VCaP (cell line): ENCODE measurements at regions not wholly inside any gene's neighbourhood (a gene's known extent, or its start where the extent isn't known, plus 50 kb on each side); places are given as distances from the start of the nearest gene placed in this dataset.

Experiments
- H3K27ac ChIP-seq: fragments of 450-650 bp; 2 replicates; pipeline ENCODE4 v1.5.1; 2017
- CTCF ChIP-seq: fragments of 450-650 bp; conservative IDR thresholded peaks from 2 replicates; pipeline ENCODE4 v1.5.1; 2017; ENCODE audit warnings: mild to moderate bottlenecking, moderate library complexity

DNA sequence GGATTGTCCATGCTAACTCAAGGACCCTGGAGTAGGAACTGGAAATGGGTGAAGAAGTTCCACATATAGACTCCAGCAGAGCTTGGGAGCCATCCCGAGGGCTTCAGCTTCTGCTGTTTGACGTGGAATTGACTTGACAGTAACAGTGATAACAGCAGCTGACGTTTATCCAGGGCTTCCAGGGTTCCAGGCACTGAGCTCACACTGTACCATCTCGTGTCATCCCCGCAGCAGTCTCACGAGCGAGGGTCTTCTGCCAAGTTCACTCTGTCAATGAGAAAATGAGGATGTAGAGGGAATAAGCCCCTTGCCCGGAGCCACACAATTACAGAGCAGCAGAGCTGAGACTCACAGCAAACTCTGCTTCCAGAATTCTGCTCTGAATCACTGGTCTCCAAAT lies 447.7 kb downstream of the SIPA1L2 start:
- H3K27ac ChIP-seq: no peak overlapping the region
- no peak for TF ChIP-seq CTCF

DNA sequence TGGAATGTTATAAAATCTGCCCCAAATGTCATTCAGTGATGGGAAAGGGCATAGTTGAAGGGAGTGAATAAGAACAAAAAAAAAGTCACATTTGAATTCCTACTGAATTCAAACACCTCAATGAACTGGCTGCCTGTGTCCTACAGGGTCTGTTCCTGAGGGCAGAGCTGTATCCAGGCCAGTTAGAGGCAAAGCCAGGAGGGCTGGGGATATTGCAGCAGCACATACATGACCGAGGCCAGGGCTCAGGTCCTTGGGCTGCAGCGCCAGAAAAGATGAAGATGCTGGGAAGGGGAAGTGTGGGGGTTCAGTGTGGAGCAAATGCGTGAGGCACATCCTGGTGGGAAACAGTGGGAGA lies 449.2 kb downstream of the SIPA1L2 start:
- no peak overlapping the region for H3K27ac ChIP-seq
- TF ChIP-seq CTCF: no peak

DNA sequence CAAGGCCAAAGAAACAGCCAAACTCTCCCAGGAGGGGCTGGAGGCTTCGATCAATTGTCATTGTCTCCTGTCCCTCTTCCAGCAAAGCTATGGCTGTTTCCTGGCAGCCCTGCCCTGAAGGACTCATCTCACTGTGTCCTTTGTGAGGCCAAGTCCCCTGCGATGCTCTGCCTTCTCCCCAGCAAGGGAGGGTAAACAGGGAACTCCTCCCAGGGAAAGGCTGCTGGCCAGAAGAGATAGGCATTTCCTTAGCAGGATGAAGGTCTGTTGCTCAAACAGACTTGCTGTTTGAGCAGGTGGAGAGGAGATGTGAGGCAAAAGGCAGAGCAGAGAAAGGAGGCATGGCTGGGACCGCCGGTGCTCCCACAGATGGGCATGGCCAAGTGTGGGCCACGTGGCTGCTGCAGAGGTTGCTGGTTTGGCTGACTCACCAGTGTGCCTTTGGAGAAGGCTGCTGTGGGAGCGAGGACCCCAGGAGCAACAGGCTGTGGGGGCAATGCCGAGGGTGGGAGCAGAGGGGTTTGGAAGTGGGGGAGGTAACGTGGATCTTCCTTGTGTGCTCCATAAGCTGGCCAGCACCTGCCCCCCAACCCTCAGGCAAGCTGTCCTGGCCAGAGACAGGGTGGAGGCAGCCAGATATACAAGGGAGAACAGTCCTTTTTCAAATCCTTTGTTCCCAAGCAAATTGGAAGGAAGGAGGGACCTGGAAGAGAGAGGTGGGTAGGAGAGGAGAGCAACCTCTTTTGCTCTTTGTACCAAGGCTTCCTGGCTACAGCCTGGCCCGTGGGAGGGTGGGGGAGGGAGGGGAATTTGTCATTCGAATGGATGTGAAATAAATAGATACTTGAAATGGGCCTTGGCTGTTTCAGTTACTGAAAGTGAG lies 449.8 kb downstream of the SIPA1L2 start:
- no peak for TF ChIP-seq CTCF
- peak overlapping the region; percentile 13; the same call in 1 of the 2 replicates for H3K27ac ChIP-seq

DNA sequence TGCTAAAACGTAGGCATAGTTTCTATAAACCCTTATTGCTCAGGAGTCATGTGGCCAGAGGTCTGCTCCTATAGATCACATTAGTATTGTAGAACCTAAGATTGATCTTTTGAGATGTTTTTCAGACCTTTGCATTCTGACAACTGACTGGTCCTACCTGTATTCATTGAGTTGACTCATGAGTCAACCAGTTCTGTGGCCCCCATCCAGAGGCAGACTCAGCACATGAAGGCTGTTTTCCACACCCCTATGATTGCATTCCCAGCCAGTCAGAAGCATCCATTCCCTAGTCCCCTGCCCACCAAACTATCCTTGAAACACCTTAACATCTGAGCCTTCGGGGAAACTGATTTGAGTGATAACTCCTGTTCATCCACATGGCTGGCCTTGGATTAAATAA lies 451.7 kb downstream of the SIPA1L2 start:
- H3K27ac ChIP-seq: no peak overlapping the region
- TF ChIP-seq CTCF: no peak

DNA sequence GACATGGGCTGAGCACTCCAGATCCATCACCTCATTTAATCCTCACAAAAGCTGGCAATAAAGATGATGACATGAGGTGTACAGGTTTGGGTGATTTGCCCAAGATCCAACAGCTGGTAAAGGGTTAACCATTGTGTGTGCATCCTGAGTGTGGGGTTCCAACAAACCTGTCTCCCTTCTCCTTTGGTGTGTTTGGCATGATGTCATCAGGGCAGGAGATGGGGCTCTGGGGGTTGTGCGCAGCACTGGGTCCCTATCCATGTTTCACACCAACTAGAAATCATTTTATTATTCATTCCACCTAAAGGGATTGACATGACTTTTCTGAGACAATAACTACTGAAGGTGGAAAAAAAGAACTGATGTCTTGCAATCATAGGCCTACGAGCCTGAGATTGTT lies 452.5 kb downstream of the SIPA1L2 start:
- no peak overlapping the region for H3K27ac ChIP-seq
- no peak for TF ChIP-seq CTCF

DNA sequence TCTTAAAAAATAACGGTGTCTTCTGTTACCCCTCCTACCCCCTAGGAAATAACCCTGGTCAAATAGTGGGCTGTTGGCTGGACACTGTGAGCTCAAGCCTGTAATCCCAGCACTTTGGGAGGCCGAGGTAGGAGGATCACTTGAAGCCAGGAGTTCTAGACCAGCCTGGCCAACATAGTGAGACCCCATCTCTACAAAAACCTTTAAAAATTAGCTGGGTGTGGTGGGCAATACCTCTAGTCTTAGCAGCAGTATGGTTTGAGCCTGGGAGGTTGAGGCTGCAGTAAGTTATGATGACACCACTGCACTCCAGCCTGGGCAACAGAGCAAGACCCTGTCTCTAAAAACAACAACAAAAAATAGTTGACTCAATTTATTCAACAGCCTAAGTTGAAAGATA lies 453.7 kb downstream of the SIPA1L2 start:
- no peak for TF ChIP-seq CTCF
- no peak overlapping the region for H3K27ac ChIP-seq

- H3K27ac ChIP-seq: no peak overlapping the region
- TF ChIP-seq CTCF: no peak
These were observed 455.6 kb downstream of the SIPA1L2 start for GRCh38 chr1:232174306-232174705.
